KMS-11 (cell line): ENCODE measurements at regions not wholly inside any gene's neighbourhood (a gene's known extent, or its start where the extent isn't known, plus 50 kb on each side); places are given as distances from the start of the nearest gene placed in this dataset.

ENCODE experiments used
- H2AFZ ChIP-seq: fragments of 200-600 bp; sonication (generic); 2 replicates; pipeline ENCODE4 v1.6.1; 2016; ENCODE audit warnings: antibody characterized with exemption, mixed run types, low read depth
- H3K27ac ChIP-seq: fragments of 200-600 bp; sonication (generic); 2 replicates; pipeline ENCODE4 v1.6.1; 2016; ENCODE audit warnings: mild to moderate bottlenecking, mixed run types
- H3K27me3 ChIP-seq: fragments of 200-600 bp; sonication (generic); 2 replicates; pipeline ENCODE4 v1.6.1; 2017; ENCODE audit warnings: mild to moderate bottlenecking, low read depth, mixed run types, moderate library complexity; ENCODE audit not compliant: insufficient read depth
- H3K36me3 ChIP-seq: fragments of 200-600 bp; sonication (generic); 2 replicates; pipeline ENCODE4 v1.6.1; 2017; ENCODE audit warnings: mild to moderate bottlenecking, mixed run types; ENCODE audit not compliant: insufficient read depth
- H3K4me1 ChIP-seq: fragments of 200-600 bp; sonication (generic); 2 replicates; pipeline ENCODE4 v1.6.1; 2016; ENCODE audit warnings: mild to moderate bottlenecking, low read depth, mixed run types; ENCODE audit not compliant: poor library complexity, severe bottlenecking
- H3K4me2 ChIP-seq: fragments of 200-600 bp; sonication (generic); 2 replicates; pipeline ENCODE4 v1.7.0; 2016; ENCODE audit warnings: mild to moderate bottlenecking, mixed run types
- H3K4me3 ChIP-seq: fragments of 200-600 bp; sonication (generic); IDR thresholded peaks from 2 replicates; pipeline ENCODE4 v1.6.1; 2017; ENCODE audit warnings: low read depth, low read length, mixed read lengths; ENCODE audit not compliant: insufficient read depth
- H3K79me2 ChIP-seq: fragments of 200-600 bp; sonication (generic); 2 replicates; pipeline ENCODE4 v1.6.1; 2016; ENCODE audit warnings: low read depth, mixed run types; ENCODE audit not compliant: insufficient read depth
- H3K9ac ChIP-seq: fragments of 200-600 bp; sonication (generic); 2 replicates; pipeline ENCODE4 v1.6.1; 2016; ENCODE audit warnings: mild to moderate bottlenecking, mixed run types
- H4K20me1 ChIP-seq: fragments of 200-600 bp; sonication (generic); 2 replicates; pipeline ENCODE4 v1.6.1; 2016; ENCODE audit warnings: mild to moderate bottlenecking, mixed run types; ENCODE audit not compliant: insufficient read depth
- TF ChIP-seq, protein P1 (sequence below): fragments of 200-600 bp; sonication (generic); conservative IDR thresholded peaks from 2 replicates; pipeline ENCODE4 v1.6.1; 2017; ENCODE audit warnings: low read depth, mild to moderate bottlenecking, antibody characterized with exemption, low read length, moderate library complexity, mixed read lengths

- H4K20me1 ChIP-seq, result no peaks in the 10 kb centered on the region
- H2AFZ ChIP-seq, result no peak overlapping the region
- H3K36me3 ChIP-seq, result no peaks in the 10 kb centered on the region
- no peaks in the 10 kb centered on the region for H3K4me1 ChIP-seq
- no peak overlapping the region for H3K4me2 ChIP-seq
- H3K27ac ChIP-seq, result no peak overlapping the region
- H3K27me3 ChIP-seq, result no peaks in the 10 kb centered on the region
- no peaks in the 10 kb centered on the region for H3K79me2 ChIP-seq
- TF ChIP-seq, protein P1, sequence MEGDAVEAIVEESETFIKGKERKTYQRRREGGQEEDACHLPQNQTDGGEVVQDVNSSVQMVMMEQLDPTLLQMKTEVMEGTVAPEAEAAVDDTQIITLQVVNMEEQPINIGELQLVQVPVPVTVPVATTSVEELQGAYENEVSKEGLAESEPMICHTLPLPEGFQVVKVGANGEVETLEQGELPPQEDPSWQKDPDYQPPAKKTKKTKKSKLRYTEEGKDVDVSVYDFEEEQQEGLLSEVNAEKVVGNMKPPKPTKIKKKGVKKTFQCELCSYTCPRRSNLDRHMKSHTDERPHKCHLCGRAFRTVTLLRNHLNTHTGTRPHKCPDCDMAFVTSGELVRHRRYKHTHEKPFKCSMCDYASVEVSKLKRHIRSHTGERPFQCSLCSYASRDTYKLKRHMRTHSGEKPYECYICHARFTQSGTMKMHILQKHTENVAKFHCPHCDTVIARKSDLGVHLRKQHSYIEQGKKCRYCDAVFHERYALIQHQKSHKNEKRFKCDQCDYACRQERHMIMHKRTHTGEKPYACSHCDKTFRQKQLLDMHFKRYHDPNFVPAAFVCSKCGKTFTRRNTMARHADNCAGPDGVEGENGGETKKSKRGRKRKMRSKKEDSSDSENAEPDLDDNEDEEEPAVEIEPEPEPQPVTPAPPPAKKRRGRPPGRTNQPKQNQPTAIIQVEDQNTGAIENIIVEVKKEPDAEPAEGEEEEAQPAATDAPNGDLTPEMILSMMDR, result no peak
- no peak overlapping the region for H3K4me3 ChIP-seq
- no peak overlapping the region for H3K9ac ChIP-seq
Observed at GRCh38 chr4:95701500-95702170, 138.3 kb upstream of the PDHA2 start.

- Histone ChIP-seq H2AFZ (no peak overlapping the region), H3K79me2 (no peaks in the 10 kb centered on the region), H3K4me3 (no peak overlapping the region), H3K27me3 (no peaks in the 10 kb centered on the region), H3K9ac (no peak overlapping the region), H3K4me2 (no peak overlapping the region), H3K36me3 (no peaks in the 10 kb centered on the region), H4K20me1 (no peaks in the 10 kb centered on the region), H3K27ac (no peak overlapping the region), H3K4me1 (no peaks in the 10 kb centered on the region)
- TF ChIP-seq, protein P1, result no peak
Observed at GRCh38 chr4:95694411-95694810, 145.5 kb upstream of the PDHA2 start.

- H3K4me3 ChIP-seq, result no peak overlapping the region
- no peaks in the 10 kb centered on the region for H3K36me3 ChIP-seq
- H4K20me1 ChIP-seq, result no peaks in the 10 kb centered on the region
- TF ChIP-seq, protein P1, result 0 out of 2 replicates have a peak, but pooled peaks have one; percentile 16
- H3K4me1 ChIP-seq, result no peaks in the 10 kb centered on the region
- H3K9ac ChIP-seq, result no peak overlapping the region
- H3K4me2 ChIP-seq, result no peak overlapping the region
- H2AFZ ChIP-seq, result no peak overlapping the region
- no peak overlapping the region for H3K27ac ChIP-seq
- no peaks in the 10 kb centered on the region for H3K79me2 ChIP-seq
- no peaks in the 10 kb centered on the region for H3K27me3 ChIP-seq
Observed at GRCh38 chr4:95693594-95693993, 144.8 kb upstream of the UNC5C start.

DNA sequence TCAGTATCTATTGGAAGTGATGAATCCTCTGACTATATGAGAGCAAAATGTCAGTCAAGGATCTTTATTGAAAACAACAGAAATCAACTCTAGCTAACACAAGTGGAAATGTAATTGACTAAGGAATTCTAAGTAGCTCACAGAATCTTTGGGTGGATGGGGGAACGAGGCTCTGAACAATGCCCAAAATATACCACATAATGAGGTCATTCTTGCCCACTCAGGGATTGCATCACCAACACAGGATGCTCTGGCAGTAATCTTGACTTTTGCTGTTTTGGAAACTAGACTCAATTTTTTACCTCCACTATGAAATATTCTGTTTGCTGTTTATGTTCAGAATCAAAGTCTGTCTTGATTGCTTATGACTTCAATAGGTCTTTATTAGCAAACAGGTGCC is 127.4 kb upstream of the UNC5C start:
- TF ChIP-seq, protein P1, result no peak
- Histone ChIP-seq H2AFZ (no peak overlapping the region), H3K36me3 (no peaks in the 10 kb centered on the region), H3K9ac (no peak overlapping the region), H3K4me2 (no peak overlapping the region), H4K20me1 (no peaks in the 10 kb centered on the region), H3K27me3 (no peaks in the 10 kb centered on the region), H3K27ac (no peak overlapping the region), H3K4me3 (no peak overlapping the region), H3K4me1 (no peaks in the 10 kb centered on the region), H3K79me2 (no peaks in the 10 kb centered on the region)
